ENCODE measurements at regions not wholly inside any gene's neighbourhood (a gene's known extent, or its start where the extent isn't known, plus 50 kb on each side); places are given as distances from the start of the nearest gene placed in this dataset.
A peak's percentile ranks its signal among the peaks of the same experiment; 100 is the strongest.

DNA sequence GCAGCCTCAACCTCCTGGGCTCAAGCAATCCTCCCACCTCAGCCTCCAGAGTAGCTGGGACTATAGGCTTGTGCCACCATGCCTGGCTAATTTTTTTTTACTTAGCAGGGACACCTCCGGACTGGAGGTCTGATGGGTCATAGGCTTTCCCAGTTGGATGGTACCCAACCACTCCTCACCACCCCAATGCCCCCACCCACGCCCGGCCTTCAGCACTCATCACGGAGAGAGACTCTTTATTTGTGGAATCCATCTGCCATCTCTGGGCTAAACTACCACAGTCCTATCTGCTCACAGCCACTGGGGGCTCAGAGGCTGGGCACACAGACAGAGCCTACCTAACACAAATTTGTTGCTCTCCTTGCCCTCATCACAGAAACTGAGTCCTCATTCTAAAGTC lies 58.3 kb upstream of the STXBP1 start:
- TF ChIP-seq CTCF (IDR thresholded peaks at IDR 0.05; ENCODE audit: unreplicated experiment) = no peak
- Mint-ChIP-seq H3K4me3 (ENCODE audit: low read depth) (no peak overlapping the region), H3K4me1 (ENCODE audit: low read depth) (peaks cover 21% of the 10 kb centered on the region), H3K9me3 (ENCODE audit: low read depth) (no peaks in the 10 kb centered on the region), H3K27ac (no peak overlapping the region), H3K36me3 (ENCODE audit: insufficient read depth) (no peaks in the 10 kb centered on the region), H3K27me3 (no peaks in the 10 kb centered on the region)
- no peak for DNase-seq (ENCODE audit: low spot score, unreplicated experiment)

DNA sequence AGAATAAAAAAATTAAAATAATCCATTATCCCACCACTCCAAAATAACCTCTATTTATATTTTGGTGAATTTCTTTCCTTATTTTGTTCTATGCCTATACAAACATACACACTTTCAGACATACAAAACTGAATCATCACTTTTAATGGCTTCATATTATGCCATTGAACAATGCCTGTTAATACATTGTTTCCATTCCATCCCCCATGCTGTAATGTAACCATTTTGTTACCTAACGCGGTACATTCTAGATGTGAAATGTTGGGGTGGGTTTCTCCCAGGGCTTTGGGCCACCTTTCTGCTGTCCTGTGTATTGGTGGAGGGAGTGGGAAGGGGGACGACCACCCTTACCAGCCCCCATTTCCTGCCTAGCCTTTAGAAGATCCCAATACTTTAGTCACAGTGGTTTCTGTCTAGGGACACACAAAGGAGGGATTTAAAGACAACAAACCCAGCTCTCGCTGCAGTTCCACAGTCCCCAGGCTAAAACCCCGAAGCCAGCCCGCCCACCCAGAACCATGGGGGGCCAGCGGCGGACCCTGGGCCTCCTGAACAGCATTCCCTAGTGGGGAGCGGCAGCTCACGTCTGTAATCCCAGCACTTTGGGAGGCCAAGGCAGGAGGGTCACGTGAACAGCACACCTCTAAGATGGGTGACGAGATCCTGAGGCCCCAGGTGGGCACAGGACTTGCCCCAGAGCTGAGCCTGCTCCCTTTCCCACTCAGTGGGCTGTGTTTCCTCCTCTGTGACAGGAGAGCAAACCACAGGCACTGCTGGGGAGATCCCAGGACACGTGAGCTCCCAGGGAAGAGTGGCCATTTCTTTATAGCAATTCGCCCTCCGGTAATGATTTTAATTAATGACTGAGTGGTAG lies 56.9 kb upstream of the STXBP1 start:
- Mint-ChIP-seq H3K27ac (no peak overlapping the region), H3K36me3 (ENCODE audit: insufficient read depth) (no peaks in the 10 kb centered on the region), H3K4me1 (ENCODE audit: low read depth) (peaks cover 15% of the 10 kb centered on the region), H3K27me3 (no peaks in the 10 kb centered on the region), H3K9me3 (ENCODE audit: low read depth) (no peaks in the 10 kb centered on the region), H3K4me3 (ENCODE audit: low read depth) (no peak overlapping the region)
- TF ChIP-seq CTCF (IDR thresholded peaks at IDR 0.05; ENCODE audit: unreplicated experiment) = no peak
- no peak for DNase-seq (ENCODE audit: low spot score, unreplicated experiment)

- Mint-ChIP-seq H3K4me3 (ENCODE audit: low read depth) (no peak overlapping the region), H3K4me1 (ENCODE audit: low read depth) (peaks cover 11% of the 10 kb centered on the region), H3K27me3 (no peaks in the 10 kb centered on the region), H3K27ac (peak overlapping the region; percentile 52), H3K36me3 (ENCODE audit: insufficient read depth) (no peaks in the 10 kb centered on the region), H3K9me3 (ENCODE audit: low read depth) (no peaks in the 10 kb centered on the region)
- DNase-seq (ENCODE audit: low spot score, unreplicated experiment) = no peak
- TF ChIP-seq CTCF (IDR thresholded peaks at IDR 0.05; ENCODE audit: unreplicated experiment) = no peak
Observed at GRCh38 chr9:127555840-127556820, 55.9 kb upstream of the STXBP1 start.

DNA sequence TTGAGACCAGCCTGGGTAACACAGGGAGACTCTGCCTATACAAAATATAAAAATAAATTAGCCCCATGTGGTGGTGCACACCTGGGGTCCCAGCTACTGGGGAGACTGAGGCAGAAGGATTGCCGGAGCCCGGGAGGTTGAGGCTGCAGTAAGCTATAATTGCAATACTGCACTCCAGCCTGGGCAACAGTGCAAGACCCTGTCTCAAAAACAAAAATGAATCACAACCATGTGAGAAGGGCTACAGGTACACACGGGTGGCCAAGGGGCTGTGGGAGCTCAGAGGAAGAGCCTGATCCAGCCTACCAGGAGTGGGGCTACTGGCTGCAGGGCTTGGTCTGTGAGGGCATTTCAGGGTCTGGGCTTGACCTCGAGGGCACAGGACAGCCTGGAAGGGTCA lies 55.2 kb upstream of the STXBP1 start:
- Mint-ChIP-seq H3K27me3 (no peaks in the 10 kb centered on the region), H3K27ac (no peak overlapping the region), H3K4me1 (ENCODE audit: low read depth) (peaks cover 11% of the 10 kb centered on the region), H3K36me3 (ENCODE audit: insufficient read depth) (no peaks in the 10 kb centered on the region), H3K9me3 (ENCODE audit: low read depth) (no peaks in the 10 kb centered on the region), H3K4me3 (ENCODE audit: low read depth) (no peak overlapping the region)
- no peak for DNase-seq (ENCODE audit: low spot score, unreplicated experiment)
- no peak for TF ChIP-seq CTCF (IDR thresholded peaks at IDR 0.05; ENCODE audit: unreplicated experiment)

GRCh38 chr9:127557466-127557869 lies 54.6 kb upstream of the STXBP1 start:
- H3K36me3 Mint-ChIP-seq (ENCODE audit: insufficient read depth) = no peaks in the 10 kb centered on the region
- no peak for TF ChIP-seq CTCF (IDR thresholded peaks at IDR 0.05; ENCODE audit: unreplicated experiment)
- H3K27ac Mint-ChIP-seq = no peak overlapping the region
- H3K4me3 Mint-ChIP-seq (ENCODE audit: low read depth) = no peak overlapping the region
- H3K27me3 Mint-ChIP-seq = no peaks in the 10 kb centered on the region
- H3K4me1 Mint-ChIP-seq (ENCODE audit: low read depth) = peaks cover 11% of the 10 kb centered on the region
- no peaks in the 10 kb centered on the region for H3K9me3 Mint-ChIP-seq (ENCODE audit: low read depth)
- no peak for DNase-seq (ENCODE audit: low spot score, unreplicated experiment)
